GM19351 (cell line): ENCODE measurements at regions not wholly inside any gene's neighbourhood (a gene's known extent, or its start where the extent isn't known, plus 50 kb on each side); places are given as distances from the start of the nearest gene placed in this dataset.
"Not testable (repeated sequence)": the region's sequence is repeated elsewhere in the genome, so short reads cannot be mapped to it uniquely, and the experiment has no call there.

Experiments used
- ATAC-seq: cut with Tn5 transposase; IDR thresholded peaks from one replicate; pipeline ENCODE4 v1.9.1; 2021; ENCODE audit warnings: mild to moderate bottlenecking, moderate library complexity; ENCODE audit not compliant: unreplicated experiment

GRCh38 chr2:61677942-61678341 is 139.8 kb upstream of the XPO1 start:
- ATAC-seq: no peak

DNA sequence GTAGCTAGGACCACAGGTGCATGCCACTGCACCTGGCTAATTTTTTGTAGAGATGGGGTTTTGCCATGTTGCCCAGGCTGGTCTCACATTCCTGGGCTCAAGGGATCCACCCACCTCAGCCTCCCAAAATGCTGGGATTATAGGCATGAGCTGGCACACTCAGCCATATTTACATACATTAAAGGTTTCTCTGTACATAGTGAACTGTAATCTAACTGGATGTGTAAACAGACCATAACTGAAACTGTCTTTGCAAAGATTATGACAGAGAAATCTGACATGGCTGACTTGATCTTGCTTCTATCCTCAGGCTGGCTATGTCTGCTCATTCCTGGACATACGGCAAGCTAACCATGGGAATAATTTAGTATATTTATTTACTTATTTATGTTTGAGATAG is 139.2 kb upstream of the XPO1 start:
- no peak for ATAC-seq

GRCh38 chr2:61675204-61675603 is 137.0 kb upstream of the XPO1 start:
- ATAC-seq: no peak

GRCh38 chr2:61671561-61672315 is 133.6 kb upstream of the XPO1 start:
- no peak for ATAC-seq

GRCh38 chr2:61670591-61671501 is 132.7 kb upstream of the XPO1 start:
- ATAC-seq: peak; percentile 73

- ATAC-seq: no peak
These were observed 126.0 kb upstream of the XPO1 start for GRCh38 chr2:61664190-61664589.

- no peak for ATAC-seq
These were observed 124.8 kb upstream of the XPO1 start for GRCh38 chr2:61662990-61663389.

DNA sequence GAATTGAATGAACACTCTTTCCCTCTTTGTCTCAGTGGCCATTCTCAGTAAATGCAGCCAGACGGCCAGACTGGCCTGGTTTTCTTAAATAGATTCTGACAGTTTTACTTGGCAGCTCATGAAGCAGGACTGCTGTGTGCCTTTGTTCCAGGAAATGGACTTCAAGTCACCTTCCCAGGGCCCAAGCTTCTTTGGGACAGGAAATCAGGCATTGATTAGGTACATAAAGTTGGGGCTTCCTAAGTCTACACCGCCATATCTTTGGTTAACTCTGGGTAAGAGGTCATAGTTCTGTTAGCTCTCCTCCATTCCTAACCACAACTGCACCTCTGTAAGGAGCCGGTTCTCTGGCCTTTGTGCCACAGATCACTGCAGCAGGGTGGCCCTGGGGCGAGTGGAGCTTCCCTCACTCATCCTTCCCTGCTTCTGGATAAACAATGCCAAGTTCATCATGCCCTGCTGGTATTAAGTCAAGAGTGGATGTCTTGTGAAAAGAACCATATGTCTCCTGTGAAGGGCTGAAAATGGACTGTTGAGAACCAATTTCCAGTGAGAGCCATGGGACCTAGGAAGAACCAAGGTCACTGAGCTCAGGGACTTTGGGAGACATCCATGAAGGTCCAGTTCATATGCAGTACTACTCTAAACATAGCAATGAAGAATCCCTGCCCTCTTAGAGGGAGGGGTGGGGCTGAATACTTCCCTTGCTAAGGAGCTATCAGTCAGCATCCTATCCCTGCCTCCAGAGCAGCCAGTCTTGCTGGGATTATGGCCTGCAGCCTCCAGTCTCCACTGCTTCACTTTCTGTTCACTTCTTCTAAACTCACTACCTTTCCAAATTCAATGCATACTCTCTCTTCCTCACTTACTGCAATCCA is 122.6 kb upstream of the XPO1 start:
- no peak for ATAC-seq

GRCh38 chr2:61658841-61659780 is 121.0 kb upstream of the XPO1 start:
- no peak for ATAC-seq

- not testable (repeated sequence) for ATAC-seq
These were observed 111.8 kb upstream of the XPO1 start for GRCh38 chr2:61649946-61650345.

DNA sequence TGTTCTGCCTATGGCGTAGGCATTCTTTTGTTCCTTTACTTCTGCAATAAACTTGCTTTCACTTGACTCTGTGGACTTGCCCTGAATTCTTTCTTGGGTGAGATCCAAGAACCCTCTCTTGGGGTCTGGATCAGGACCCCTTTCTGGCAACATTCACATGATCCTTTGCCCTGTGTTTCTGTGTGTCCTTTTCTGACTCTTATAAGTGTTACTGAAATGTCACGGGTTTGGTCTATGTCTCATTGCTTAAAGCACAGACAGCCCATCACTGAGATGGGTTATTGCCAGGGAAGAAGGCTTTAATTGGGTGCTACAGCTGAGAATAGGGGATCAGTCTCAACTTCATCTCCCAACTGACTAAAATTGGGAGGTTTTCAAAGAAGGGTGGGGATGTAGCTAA is 110.9 kb upstream of the XPO1 start:
- no peak for ATAC-seq

- ATAC-seq: no peak
These were observed 108.9 kb upstream of the XPO1 start for GRCh38 chr2:61647044-61647443.

DNA sequence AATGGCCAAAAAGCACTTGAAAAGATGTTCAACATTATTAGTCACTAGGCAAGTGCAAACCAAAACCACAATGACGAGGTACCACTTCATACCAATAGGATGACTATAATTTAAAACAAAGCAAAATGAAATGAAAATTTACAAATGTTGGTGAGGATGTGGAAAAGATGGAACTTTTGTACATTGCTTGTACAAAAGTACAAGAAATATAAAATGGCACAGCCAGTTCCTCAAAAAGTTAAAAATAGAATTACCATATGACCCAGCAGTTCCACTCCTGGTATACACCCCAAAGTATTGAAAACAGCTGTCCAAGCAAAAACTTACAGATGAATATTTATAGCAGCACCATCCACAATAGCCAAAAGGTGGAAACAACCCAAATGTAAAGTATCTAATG is 107.8 kb upstream of the XPO1 start:
- ATAC-seq: no peak

DNA sequence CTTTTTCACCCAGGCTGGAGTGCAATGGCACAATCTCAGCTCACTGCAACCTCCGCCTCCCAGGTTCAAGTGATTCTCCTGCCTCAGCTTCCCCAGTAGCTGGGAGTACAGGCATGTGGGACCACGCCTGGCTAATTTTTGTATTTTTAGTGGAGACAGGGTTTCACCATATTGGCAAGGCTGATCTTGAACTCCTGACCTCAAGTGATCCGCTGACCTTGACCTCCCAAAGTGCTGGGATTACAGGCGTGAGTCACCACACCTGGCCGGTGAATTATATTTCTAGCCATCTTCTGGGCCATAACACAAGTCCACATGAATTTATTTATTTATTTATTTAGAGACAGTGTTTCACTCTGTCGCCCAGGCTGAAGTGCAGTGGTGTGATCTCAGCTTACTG is 105.0 kb upstream of the XPO1 start:
- ATAC-seq: not testable (repeated sequence)

- no peak for ATAC-seq
These were observed 102.2 kb upstream of the XPO1 start for GRCh38 chr2:61640406-61640805.

- ATAC-seq: no peak
These were observed 101.6 kb upstream of the XPO1 start for GRCh38 chr2:61639721-61640120.

DNA sequence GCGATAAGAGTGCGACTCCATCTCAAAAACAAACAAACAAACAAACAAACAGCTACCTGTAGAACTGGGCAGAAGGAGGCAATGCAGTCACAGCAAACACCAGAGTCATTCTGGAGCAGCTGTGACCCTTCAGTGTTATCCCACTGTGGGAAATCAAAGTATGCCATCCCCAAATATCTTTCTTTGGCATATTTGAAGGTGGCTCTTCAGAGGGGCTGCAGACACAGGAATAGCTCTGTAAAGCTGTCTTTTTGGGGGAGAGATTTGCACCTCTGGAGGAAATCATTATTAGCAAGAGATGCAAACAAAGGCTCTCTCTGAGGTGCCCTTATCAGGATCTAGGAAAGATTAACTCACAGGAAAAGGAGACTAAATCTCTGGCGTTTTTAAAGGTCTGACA is 98.5 kb upstream of the XPO1 start:
- ATAC-seq: no peak

- ATAC-seq: no peak
These were observed 96.4 kb upstream of the XPO1 start for GRCh38 chr2:61634512-61634911.

- ATAC-seq: no peak
These were observed 95.1 kb upstream of the XPO1 start for GRCh38 chr2:61633250-61633649.
